ENCODE measurements at regions not wholly inside any gene's neighbourhood (a gene's known extent, or its start where the extent isn't known, plus 50 kb on each side); places are given as distances from the start of the nearest gene placed in this dataset.

GRCh38 chr13:37927561-37927960, 58.0 kb upstream of the TRPC4 start:
- TF ChIP-seq, protein P1, sequence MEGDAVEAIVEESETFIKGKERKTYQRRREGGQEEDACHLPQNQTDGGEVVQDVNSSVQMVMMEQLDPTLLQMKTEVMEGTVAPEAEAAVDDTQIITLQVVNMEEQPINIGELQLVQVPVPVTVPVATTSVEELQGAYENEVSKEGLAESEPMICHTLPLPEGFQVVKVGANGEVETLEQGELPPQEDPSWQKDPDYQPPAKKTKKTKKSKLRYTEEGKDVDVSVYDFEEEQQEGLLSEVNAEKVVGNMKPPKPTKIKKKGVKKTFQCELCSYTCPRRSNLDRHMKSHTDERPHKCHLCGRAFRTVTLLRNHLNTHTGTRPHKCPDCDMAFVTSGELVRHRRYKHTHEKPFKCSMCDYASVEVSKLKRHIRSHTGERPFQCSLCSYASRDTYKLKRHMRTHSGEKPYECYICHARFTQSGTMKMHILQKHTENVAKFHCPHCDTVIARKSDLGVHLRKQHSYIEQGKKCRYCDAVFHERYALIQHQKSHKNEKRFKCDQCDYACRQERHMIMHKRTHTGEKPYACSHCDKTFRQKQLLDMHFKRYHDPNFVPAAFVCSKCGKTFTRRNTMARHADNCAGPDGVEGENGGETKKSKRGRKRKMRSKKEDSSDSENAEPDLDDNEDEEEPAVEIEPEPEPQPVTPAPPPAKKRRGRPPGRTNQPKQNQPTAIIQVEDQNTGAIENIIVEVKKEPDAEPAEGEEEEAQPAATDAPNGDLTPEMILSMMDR (IDR thresholded peaks at IDR 0.05) = no peak
- TF ChIP-seq EP300 (IDR thresholded peaks at IDR 0.05) = no peak
